Left renal pelvis (tissue), 4 donors: ENCODE measurements at regions not wholly inside any gene's neighbourhood (a gene's known extent, or its start where the extent isn't known, plus 50 kb on each side); places are given as distances from the start of the nearest gene placed in this dataset.

Experiments used
- DNase-seq, 4 donors: peaks; one replicate each; pipeline ENCODE4 v3.0.0-alpha.2; 2013; ENCODE audit warnings: low read depth in 4 of 4, low spot score in 3 of 4

DNA sequence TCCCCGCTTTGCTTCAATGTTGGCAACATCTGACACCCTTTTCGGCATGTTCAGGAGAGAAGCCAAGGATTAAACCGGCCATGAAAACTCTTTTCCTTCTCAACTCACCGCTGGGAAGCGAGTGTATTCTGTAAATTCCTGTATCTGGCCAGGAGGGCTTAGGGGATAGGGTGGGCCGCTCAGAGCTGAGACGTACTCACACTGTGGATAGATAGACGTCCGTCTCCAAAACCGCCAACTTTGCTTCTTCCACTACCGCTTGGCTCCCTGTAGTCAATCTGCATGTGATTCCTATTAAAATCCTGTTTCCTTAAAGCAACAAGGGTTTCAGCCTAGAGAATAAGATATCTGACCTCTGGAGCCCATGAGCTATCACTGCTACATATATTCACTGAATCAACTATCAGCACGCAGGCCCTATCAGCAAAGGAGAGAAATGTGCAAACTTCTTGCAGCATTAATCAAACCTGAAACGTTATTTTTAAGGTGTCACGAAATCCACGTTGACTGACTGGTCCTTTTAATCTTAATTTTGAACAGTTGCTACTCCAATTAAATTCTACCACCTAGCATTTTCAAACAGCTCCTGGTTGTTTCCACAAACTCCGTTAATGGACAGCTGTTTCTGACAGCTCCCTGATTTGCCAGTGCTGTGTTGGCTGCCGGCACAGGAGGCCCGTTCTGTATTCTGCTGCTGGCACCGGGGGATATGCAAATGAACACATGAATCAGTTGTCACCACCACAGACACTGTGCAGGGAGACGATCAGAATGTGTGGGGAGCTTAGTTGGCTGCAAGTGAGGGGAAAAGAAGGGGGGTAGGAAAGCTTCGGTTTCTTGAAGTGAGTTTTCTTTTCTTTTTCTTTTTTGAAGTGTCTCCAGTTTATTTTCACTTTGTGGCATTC lies 438.9 kb upstream of the ARRDC4 start:
- DNase-seq, result peak in 1 of 4 donors; percentile 19

DNA sequence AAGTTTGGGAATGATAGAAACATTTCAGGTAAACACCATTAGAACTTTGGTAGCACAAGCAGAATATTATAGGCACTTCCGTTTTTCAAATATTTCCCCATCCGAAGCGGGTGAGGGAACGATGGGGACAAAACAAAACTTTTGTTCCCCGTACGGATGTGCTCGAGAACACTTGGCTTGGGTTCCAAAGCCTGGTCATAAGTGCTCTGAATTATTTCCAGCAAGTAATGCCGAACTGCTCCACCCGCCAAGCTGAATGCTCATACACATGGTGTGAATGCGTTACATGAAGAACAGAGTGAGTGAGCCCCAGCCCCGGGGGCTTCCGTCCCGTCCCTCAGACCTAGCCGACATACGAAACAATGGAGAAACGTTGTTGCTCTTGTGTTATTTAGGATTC lies 438.2 kb upstream of the ARRDC4 start:
- DNase-seq, result no peak

DNA sequence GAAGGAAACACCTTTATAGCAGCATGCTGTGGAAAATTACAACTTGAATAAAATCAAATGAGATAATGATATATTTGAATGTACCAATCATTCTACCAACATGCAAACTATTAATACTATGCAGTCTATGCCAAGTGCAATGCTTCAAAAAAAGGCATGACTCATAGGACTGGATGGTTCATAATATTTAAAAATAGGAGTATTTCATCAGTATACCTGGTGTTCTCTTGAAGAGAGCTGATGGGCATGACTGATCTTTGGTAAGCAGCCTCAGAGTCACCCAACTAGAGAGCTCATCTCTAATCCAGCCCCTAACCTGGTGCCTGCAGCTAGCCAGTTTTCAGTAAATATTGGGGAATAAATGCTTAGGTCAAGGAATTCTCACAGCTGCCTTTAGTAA lies 434.7 kb upstream of the ARRDC4 start:
- DNase-seq, result no peak

DNA sequence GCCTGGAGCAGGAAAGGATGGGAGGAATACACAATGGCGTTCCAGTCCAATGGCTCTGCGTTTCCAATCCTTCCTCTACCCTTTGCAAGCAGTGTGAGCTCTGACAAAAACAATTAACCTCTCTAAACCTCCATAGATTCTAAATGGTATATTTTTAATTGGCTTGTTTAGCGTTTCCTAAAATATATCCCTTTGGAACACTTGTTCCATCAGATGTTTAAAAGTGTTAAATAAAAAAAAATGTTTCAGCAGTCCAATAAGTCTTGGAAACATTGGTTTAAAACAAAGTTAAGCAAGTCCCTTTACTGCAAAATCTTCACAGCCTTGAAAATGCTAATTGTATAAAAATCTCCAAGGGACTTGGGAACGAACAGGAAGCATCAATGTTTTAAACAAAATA lies 432.3 kb upstream of the ARRDC4 start:
- DNase-seq, result no peak

DNA sequence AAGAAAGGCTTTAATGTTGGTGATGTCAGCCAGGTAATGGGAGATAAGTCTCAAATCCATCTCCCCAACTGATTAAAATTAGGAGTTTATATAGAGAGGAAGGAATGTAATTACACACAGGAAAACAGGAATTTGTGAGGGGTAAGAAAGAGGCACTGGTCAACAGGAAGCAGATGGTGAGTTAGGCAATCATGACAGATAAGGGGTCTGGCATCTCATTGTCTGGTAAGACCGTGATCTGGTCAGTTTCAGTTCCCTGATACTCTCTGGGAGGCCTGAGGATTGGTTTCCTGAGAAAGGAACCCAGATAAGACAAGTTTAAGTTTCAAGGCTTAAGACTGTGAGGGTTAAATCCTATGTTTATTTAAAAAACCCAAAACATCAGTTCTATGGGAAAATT lies 414.7 kb upstream of the ARRDC4 start:
- DNase-seq, result no peak

DNA sequence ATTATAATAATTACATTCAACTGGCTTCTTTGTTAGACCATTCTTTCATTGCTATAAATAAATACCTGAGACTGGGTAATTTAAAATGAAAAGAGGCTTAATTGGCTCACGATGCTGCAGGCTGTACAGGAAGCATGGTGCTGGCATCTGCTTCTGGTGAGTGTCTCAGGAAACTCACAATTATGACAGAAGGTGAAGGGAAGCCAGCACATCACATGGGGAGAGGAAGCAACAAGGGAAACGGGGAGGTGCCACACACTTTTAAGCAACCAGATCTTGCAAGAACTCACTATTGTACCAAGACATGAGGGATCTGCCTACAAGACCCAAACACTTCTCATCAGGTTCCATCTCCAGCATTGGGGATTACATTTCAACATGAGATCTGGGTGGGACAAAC lies 413.1 kb upstream of the ARRDC4 start:
- no peak for DNase-seq

DNA sequence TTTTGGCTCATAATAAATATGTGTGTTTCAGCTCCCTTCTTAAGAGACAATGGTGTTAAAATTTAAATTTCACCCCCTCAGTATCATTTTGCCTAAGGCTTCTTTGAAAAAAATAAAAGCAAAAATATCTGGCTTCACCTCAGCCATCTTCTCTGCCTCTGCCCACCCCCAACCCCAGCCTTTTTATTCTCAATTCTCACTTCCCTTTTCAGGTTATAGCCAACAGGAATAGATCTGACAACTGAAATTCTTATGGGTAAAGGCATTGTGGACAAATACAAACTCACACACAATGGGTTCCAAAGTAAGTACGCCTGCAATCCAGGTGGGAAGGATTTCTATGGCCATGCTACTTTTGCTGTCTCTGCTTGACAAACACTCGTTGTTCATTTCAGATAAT lies 399.0 kb upstream of the ARRDC4 start:
- no peak for DNase-seq

DNA sequence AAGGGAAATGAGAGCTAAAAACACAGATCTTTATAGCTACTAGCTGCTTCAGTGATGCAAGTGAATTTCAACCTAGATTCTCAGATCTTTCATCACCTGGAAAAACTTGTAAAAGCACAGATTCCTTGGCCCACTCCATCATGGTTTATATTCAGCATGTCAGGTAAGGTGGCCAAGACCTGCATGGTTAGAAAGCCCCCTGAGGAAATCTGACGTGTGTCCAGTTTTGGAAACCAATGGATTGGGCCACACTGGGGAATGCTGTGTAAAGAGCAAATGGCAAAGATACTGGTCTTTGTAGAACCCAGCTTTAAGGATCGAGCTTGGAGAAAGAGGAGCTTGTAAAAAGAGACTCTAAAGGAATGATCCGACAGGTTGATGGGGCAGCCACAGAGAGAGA lies 397.0 kb upstream of the ARRDC4 start:
- no peak for DNase-seq

DNA sequence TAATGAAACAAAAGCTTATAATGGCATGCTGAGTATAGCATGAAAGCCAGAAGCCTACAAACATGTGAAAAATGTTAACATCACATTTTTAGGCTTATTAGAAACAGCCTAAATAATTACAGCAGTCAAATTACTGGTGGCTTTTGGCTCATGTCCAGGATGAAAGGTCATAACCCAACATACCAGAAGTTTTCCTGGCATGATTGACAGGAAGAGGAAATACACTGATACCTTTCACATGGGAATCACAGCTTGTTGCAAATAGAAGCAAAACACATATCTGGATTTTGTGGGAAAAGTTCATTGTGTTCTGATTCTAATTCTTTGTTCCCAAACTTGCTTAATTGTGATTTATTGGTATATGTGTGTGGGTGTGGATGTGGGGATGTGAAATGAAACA lies 393.5 kb upstream of the ARRDC4 start:
- DNase-seq, result peak in 2 of 4 donors; percentile 25 to 43

DNA sequence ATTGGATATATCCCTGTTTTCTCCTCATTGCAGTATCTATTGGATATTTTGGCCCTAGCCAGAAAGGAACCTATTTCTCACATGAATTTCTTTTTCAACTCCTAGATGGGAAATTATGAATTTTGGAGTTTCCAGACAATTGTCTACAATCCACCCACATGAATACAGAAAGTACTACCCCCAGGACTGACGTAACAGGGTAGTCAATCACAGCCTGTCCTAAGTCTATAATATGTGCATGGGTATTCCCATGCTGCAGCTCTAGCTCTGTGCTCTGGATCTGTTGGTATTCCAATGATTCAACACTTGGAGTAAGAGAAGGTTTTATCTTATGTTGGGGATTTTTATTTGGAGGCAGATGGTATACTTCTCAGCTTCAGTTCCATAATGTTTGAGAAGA lies 393.1 kb upstream of the ARRDC4 start:
- DNase-seq, result no peak

DNA sequence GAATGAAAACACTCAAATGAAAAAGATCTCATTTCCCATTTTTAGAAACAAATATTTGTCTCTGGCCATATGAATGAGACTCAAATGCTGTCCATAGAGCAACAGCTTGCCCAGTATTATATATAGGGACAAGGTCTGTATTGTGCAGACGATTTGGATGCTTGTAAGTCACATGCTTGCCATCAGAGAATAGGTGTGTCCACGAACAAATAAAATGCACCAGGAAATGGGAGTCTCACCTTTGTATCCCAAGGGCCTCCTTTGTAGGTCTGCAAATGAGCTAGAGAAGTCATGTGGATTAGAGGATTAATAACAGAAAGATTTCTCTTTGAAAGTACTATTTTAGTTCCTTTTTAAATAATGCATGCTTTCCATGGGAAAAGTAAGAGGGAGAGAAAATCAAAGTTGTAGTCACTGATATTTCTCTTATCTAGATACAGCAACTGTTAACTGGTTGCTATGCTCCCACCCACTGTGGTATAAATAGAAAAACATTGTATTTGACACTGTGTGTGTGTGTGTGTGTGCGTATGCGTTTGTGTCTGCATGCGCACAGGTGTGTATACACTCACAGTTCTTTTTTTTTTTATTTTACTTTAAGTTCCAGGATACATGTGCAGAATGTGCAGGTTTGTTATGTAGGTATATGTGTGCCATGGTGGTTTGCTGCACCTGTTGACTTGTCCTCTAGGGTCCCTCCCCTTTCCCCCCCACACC lies 383.4 kb upstream of the ARRDC4 start:
- DNase-seq, result no peak

DNA sequence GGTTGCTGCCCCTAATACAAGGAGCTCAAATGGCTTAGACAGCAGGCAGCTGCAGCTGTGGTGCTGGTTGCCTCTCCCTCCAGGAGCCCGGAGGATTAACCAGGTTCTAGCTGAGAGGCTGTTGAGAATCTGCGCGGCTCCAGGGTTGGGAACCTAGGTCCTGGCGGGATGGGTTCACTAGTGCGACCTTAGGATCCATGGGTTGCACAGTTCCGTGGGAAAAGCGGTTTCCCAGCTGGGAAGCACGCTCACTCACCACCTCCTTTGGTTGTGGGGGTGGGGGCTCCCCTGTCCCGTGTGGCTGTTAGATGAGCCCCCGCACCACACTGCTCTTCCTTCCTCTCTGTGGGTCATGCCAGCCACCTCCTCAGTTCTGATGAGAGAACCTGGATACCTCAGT lies 375.1 kb upstream of the ARRDC4 start:
- DNase-seq, result no peak

DNA sequence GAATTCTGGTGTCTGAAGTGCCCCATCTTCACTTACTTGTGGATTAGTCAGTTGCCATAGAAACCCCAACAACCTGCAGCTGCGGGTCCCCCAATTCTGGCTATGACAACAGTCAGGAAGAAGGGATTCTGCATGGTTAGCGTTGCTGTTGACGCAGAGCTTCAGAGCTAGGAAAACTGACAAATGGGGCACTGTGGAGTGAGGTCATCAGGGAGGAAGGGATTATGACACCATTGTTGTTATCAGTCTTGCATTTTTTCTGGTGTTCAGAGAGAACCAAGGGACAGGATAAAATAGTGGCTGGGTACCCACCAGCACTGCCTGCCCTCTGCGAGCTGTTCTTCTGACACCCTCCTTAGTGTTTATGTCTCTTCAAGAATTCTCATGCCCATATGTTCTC lies 367.7 kb upstream of the ARRDC4 start:
- no peak for DNase-seq

DNA sequence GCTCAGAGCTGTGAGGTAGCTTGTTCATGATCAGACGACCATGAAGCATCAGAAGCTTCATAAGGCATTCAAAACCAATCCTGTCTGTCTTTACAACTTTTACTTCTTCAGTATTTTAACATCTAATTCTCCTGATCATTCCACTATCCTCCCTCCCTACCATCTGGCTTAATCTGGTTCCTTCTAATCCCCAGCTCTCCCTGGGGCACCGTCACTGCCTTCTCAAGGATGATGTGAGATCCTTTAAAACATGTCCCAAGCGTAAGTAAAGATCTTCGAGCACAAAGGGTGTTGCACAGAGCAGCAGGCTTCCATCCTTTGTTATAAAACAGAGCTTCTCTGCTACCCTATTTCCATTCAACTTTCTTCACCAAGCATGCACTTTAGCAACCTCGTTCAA lies 362.7 kb upstream of the ARRDC4 start:
- no peak for DNase-seq

DNA sequence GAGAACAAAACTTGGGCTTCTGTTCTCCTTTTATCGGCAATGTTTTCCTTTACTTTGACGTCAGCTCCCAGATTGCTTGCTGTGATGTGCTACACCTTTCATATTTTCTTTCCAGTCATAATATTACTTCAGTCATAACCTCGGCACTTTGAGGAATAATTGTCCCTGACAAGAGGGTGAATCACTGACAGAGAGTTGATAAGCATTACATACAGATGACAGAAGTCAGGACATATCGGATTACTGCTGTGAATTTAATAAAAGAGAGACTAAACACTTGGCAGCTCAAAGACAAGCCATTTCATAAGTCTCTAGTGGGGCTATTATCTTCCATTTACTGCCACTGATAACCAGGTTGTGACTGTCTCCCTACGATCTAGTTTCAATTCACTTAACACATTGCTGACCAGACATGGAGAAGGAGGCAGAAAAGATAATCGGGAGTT lies 362.1 kb upstream of the ARRDC4 start:
- DNase-seq, result no peak

DNA sequence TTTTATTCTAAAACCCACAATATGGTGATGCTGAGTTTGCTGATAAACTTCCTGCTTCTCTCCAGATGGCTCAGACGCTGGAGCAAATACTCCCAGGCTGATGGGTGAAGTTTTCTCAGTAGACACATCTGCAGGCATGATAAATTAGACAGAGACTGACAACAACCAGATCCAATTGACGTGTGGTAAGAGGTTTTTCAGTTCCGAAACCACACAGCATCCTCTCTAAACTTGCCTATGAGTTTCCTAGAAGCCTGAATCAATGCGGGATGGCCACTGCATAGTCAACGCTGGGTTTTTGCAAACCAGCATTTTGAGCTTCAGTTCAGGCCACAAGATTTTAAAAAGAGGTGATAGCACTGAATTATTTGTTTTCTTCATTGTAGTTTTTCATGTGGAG lies 360.3 kb upstream of the ARRDC4 start:
- no peak for DNase-seq

DNA sequence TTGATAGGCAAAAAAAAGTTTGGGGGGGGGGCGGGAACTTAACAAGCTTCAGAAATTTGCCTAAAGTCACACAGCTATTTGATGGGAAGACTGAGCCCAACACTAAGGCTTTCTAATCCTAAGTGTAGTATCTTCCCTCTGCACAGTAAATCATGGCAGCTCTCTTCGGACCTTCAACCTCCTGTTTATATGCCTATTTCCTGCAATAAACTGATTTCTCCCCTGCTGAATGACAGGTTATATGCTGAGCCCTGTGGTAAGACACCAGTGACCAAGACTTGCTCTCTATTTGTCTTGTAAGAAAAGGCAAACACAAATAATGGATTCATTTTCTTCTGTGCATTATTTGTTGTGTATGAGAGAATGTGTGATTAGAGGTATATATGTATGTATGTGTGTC lies 355.8 kb upstream of the ARRDC4 start:
- DNase-seq, result no peak

DNA sequence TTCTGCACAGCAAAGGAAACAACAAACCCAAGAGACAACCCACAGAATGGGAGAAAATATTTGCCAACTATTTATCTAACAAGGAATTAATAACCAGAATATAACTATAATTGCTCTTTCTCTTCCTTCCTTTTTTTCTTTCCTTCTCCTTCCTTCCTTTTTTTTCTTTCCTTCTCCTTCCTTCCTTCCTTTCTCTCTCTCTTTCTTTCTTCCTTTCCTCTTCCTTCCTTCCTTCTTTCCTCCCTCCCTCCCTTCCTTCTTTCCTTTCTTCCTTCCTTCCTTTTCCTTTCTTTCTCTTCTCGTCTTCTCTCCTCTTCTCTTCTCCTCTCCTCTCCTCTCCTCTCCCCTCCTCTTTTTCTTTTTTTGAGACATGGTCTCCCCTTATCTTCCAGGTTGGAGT lies 345.4 kb upstream of the ARRDC4 start:
- no peak for DNase-seq

DNA sequence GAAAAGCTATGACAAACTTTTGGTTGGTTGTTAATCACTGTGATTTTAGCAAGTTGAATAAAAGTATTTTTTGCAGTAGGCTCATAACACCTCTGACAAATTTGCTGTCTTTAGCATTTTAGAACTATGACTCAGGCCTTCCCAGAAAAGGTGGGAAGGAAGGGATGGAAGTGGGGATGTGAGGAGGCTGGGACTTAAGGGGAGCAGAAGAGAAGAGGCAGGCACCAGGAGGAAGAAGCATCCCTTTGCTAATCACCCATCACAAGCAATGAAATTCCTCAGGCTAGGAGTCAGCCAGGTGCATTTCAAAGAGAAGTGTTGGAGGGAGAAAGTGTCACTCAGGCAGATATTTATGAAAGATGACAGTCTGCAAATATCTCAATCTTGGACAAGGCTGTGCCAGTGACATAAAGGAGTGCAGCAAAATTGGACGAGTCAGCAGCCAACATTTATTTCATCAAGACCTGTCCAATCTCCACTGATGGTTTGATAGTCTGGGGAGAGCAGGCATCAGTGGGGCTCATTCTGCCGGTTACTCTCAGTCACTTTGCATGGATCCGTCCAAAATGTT lies 337.3 kb upstream of the ARRDC4 start:
- DNase-seq, result no peak

DNA sequence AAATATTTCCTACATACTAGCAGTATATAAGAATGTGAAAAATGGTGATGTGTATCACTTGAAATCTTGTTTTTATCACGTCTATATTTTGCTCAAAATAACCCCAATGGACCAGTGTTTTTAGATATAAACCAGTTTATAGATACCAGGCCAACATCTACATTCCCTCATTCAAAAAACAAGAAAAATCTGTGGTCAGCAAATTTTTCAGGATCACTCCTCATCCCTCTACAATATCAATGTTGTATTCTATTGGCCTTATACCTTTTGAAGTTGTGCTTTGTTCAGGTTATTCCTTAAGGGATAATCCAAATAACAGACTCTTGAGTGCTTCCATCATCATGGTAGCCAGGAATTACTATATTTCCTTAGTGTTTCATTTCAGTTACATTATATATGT lies 332.9 kb upstream of the ARRDC4 start:
- DNase-seq, result no peak

DNA sequence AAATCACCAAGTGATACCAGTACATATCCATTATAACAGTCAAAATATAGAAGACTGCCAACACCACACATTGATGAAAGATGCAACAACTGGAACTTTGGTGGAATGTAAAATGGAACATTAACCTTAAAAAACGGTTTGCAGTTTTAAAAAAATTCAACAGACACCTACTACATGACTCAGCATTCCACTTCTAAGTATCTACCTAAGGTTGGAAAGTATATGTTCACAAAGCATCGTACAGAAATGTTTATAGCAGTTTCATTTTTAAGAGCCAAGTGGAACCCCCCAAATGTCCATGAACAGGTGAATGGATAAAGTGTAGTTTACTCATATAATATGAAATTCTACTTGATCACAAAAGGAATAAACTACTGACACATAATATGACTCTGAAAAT lies 314.7 kb upstream of the ARRDC4 start:
- DNase-seq, result no peak

DNA sequence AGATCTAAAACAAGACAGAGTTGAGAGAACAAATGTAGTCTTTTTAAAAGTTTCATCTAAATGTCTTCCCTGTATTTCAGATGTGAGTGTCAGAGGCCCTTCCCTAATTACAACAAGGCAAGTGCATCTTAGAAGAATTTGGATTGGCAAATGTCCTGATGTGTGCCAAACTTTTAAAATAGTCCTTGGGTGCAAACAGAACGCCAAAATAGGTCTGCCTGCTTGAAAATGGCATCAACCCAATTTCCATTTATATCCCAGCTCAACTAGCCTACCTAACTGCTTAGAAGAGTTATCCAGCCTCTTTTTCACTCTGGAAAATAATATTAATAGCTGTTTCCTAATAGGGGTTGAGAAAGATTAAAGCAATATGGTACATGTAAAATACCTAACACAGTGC lies 311.8 kb upstream of the ARRDC4 start:
- DNase-seq, result no peak
